Astrocyte (in vitro differentiated cells and primary cell): ENCODE measurements at regions not wholly inside any gene's neighbourhood (a gene's known extent, or its start where the extent isn't known, plus 50 kb on each side); places are given as distances from the start of the nearest gene placed in this dataset.

ENCODE experiments used
- EZH2 ChIP-seq: IDR thresholded peaks from 2 replicates; pipeline ENCODE4 v1.6.1; 2012; ENCODE audit warnings: mild to moderate bottlenecking, low read length, inconsistent platforms; ENCODE audit not compliant: insufficient read depth
- TF ChIP-seq, protein P1 (sequence below): IDR thresholded peaks from 2 replicates; pipeline ENCODE4 v1.5.1; 2011; ENCODE audit warnings: low read depth, mild to moderate bottlenecking, inconsistent platforms, low read length, moderate library complexity; ENCODE audit not compliant: insufficient read depth

DNA sequence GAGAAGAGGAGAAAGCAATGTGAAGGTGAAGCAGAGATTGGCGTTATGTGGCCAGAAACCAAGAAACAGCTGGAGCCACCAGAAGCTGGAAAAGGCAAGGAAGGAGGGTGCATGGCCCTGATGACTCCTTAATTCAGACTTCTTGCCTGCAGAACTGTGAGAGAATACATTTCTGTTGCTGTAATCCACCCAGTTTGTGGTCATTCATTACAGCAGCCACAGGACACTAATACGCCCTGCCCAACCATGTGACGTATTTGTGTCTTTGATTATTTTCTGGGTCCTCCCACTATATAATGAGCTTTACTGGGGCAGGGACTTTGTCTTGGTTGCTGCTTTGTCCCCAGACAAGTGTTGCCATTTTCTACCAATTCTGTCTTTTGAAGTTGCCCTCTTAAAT, 64.5 kb upstream of the MITF start:
- no peak for TF ChIP-seq EZH2
- TF ChIP-seq, protein P1, sequence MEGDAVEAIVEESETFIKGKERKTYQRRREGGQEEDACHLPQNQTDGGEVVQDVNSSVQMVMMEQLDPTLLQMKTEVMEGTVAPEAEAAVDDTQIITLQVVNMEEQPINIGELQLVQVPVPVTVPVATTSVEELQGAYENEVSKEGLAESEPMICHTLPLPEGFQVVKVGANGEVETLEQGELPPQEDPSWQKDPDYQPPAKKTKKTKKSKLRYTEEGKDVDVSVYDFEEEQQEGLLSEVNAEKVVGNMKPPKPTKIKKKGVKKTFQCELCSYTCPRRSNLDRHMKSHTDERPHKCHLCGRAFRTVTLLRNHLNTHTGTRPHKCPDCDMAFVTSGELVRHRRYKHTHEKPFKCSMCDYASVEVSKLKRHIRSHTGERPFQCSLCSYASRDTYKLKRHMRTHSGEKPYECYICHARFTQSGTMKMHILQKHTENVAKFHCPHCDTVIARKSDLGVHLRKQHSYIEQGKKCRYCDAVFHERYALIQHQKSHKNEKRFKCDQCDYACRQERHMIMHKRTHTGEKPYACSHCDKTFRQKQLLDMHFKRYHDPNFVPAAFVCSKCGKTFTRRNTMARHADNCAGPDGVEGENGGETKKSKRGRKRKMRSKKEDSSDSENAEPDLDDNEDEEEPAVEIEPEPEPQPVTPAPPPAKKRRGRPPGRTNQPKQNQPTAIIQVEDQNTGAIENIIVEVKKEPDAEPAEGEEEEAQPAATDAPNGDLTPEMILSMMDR: no peak
